T47D (cell line): ENCODE measurements at regions not wholly inside any gene's neighbourhood (a gene's known extent, or its start where the extent isn't known, plus 50 kb on each side); places are given as distances from the start of the nearest gene placed in this dataset.
A peak's percentile ranks its signal among the peaks of the same experiment; 100 is the strongest.
"Not testable (repeated sequence)": the region's sequence is repeated elsewhere in the genome, so short reads cannot be mapped to it uniquely, and the experiment has no call there.

ENCODE experiments used
- DNase-seq, 2 experiments: peaks; one replicate each; pipeline versions ENCODE4 v3.0.0 to v3.0.0-alpha.2; 2011 to 2012; ENCODE audit warnings: low read depth in 1 of 2, low spot score in 1 of 2
- JUND ChIP-seq: IDR thresholded peaks from 2 replicates; pipeline ENCODE4 v1.6.1; 2012; ENCODE audit warnings: low read depth
- in situ Hi-C: cut with HindIII; loops from 2 replicates; pipeline ENCODE4 v1.10.0; 2016; ENCODE audit warnings: low sequenced_read_pairs, low pct_unique_long_range_greater_than_20kb

- DNase-seq: no peak
- in situ Hi-C loops: no loop called here
- no peak for TF ChIP-seq JUND
These were observed 396.1 kb upstream of the ATP11B start for GRCh38 chr3:182397164-182397563.

DNA sequence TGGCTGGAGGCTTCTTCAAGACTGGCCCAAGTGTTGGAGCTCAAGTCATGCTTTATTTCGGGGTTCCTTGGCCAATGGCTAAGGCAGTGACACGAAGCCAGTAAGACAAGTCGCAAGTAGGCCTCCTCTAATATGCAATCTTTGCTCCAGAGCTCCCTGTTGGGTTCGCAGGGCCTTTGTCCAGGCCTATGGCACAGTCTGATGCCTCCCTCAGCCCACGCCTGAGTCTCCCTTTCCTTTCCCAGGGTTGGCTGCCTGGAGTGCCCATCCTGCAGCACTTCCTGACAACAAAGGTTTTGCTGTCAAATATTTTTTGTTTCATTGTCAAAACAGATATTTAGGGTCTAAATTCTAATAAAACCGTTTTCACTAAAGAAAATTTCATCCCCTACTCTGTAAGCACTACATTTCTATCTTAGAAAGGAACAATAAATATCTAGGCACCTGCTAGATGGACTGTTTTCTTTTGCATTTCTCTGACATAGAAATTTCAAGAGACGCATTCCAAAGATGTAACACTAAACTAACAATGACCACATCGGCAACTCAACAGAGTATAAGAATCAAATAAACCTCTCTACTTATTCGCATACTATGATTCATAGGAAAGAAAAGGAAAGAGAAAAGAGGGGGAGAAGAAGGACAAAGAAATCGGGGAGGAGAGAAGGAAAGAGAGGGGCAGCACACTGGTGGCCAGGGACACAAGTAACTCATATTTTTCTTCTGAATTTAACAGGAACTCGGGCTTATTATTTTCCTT lies 393.1 kb upstream of the ATP11B start:
- in situ Hi-C loops: no loop called here

GRCh38 chr3:182400838-182401237 lies 392.5 kb upstream of the ATP11B start:
- in situ Hi-C loops: no loop called here
- no peak for TF ChIP-seq JUND
- peak in 1 of 2 experiments; percentile 40 for DNase-seq

More for the DNA sequence above, 393.1 kb upstream of the ATP11B start:
- no peak for TF ChIP-seq JUND
- DNase-seq: no peak

DNA sequence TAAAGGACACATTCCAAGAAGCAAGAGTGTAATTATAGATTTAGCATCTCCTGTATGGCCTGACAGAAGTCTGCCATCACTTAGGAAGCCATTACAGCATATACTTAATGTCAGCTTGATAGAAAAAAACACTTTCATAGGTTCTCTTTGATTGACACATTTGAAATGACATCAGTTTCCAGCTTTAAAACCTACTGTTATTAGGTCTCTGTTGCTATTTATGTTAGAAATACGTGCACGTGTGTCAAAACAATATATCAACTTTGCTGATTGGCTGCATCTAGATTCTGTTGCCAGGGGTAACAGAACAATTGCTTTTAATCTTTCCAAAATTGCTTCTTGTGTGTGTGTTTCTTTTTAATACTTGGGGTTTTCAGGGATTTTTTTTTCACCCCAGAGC lies 389.3 kb upstream of the ATP11B start:
- no peak for DNase-seq
- no peak for TF ChIP-seq JUND
- in situ Hi-C loops: no loop called here

- TF ChIP-seq JUND: no peak
- DNase-seq: peak in 1 of 2 experiments; percentile 72
- in situ Hi-C loops: no loop called here
These were observed 387.5 kb upstream of the ATP11B start for GRCh38 chr3:182405759-182406158.

DNA sequence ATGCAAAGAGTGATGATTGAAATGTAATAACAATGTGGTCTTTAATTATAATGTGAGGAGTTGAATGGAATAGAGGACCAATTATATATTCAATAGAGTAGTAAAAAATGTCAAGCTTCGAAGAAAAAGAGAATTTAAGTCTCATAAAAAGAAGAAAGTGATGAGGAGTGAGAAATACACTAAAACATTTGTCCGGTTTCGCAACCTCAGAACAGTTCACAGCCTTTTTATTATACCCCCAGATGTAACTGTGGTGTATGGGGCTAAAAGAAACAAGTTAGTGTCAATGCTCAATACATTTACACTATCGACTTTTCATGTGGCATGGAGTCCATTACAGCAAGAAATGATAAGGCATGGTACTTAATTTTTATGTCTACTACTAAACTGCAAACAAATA lies 386.5 kb upstream of the ATP11B start:
- no peak for DNase-seq
- in situ Hi-C loops: no loop called here

GRCh38 chr3:182410051-182410450 lies 383.3 kb upstream of the ATP11B start:
- no peak for TF ChIP-seq JUND
- in situ Hi-C loops: no loop called here
- no peak for DNase-seq

More for the DNA sequence above, 386.5 kb upstream of the ATP11B start:
- no peak for TF ChIP-seq JUND

DNA sequence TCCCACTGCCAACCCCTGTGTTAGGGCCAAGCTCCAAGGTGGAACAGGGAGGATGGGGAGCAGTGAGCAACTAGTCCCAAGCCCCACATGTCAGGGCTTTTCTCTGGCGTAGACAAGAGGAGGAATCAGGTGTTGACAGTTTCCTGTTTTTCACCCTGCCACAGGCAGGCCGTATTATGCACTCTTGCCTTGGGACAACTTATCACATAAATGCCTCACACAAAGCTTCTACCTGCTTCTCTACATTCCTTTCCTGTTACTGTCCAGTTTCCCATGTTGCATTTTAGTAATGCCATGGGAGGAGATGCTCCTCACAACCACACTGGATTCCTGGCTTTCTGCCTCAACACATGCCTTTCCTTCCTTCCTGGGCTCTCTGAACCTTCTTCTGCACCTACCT lies 381.2 kb upstream of the ATP11B start:
- peak; percentile 59; the same call in 1 of the 2 replicates for TF ChIP-seq JUND
- in situ Hi-C loops: no loop called here
- DNase-seq: peak; percentile 45 to 90

- no peak for TF ChIP-seq JUND
- DNase-seq: no peak
- in situ Hi-C loops: no loop called here
These were observed 380.2 kb upstream of the ATP11B start for GRCh38 chr3:182413061-182413460.

GRCh38 chr3:182413682-182414081 lies 379.6 kb upstream of the ATP11B start:
- TF ChIP-seq JUND: no peak
- DNase-seq: no peak
- in situ Hi-C loops: no loop called here

- no peak for TF ChIP-seq JUND
- in situ Hi-C loops: no loop called here
- no peak for DNase-seq
These were observed 378.7 kb upstream of the ATP11B start for GRCh38 chr3:182414586-182414985.

- TF ChIP-seq JUND: no peak
- in situ Hi-C loops: no loop called here
- DNase-seq: no peak
These were observed 372.6 kb upstream of the ATP11B start for GRCh38 chr3:182420741-182421140.

- in situ Hi-C loops: no loop called here
- TF ChIP-seq JUND: no peak
- DNase-seq: no peak
These were observed 369.3 kb upstream of the ATP11B start for GRCh38 chr3:182424006-182424405.

DNA sequence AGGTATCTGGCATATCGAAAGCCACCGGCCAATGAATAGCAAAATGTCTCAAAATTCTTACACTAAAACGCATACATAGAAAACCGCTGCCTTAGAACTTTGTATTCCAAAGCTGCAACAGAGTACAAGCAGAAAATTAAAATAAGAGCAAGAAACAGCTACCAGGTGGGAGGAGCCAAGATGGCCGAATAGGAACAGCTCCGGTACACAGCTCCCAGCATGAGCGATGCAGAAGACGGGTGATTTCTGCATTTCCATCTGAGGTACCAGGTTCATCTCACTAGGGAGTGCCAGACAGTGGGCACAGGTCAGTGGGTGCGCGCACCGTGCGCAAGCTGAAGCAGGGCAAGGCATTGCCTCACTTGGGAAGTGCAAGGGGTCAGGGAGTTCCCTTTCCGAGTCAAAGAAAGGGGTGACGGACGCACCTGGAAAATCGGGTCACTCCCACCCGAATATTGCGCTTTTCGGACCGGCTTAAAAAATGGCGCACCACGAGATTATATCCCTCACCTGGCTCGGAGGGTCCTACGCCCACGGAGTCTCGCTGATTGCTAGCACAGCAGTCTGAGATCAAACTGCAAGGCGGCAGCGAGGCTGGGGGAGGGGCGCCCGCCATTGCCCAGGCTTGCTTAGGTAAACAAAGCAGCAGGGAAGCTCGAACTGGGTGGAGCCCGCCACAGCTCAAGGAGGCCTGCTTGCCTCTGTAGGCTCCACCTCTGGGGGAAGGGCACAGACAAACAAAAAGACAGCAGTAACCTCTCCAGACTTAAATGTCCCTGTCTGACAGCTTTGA lies 367.2 kb upstream of the ATP11B start:
- DNase-seq, in situ Hi-C loops: not testable (repeated sequence)

DNA sequence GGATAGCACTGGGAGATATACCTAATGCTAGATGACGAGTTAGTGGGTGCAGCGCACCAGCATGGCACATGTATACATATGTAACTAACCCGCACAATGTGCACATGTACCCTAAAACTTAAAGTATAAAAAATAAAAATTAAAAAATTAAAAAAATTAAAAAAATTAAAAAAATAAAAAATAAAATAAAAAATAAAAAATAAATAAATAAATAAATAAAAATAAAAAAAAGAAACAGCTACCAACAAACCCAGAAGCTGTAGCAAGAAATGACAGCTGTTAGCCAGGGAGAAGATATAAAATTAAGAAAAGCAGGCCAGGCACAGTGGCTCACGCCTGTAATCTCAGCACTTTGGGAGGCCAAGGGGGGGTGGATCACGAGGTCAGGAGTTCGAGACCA lies 361.3 kb upstream of the ATP11B start:
- DNase-seq, in situ Hi-C loops: not testable (repeated sequence)
